ENCODE measurements at regions not wholly inside any gene's neighbourhood (a gene's known extent, or its start where the extent isn't known, plus 50 kb on each side); places are given as distances from the start of the nearest gene placed in this dataset.

DNA sequence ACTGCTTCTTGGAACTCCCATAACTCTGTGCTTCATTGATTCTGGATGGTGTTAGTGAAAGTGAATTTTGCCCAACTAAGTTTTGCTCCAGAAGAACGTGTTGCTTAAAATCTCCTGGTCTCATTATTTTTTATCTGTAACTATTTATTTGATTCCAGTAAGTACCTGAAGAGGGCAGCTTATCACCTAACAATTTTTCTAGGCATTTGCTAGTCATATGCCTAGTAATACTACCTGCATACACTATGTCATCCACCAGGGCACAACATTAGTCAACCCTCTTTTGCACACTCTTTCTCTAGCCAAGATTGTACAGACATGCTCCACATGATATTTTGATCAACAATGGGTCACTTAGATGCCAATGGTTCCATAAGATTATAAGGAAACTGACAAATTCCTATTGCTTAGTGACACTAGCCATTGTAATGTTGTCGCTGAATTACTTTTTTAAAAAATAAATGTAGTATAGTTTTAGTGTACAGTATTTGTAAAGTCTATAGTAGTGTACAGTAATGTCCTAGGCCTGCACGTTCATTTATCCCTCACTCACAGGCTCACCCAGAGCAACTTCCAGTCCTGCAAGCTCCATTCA lies 499.9 kb upstream of the AADAT start:
- Mint-ChIP-seq H3K36me3 (ENCODE audit: low read depth) (no peaks in the 10 kb centered on the region), H3K27me3 (ENCODE audit: insufficient read depth) (no peaks in the 10 kb centered on the region), H3K27ac (no peak overlapping the region), H3K4me3 (no peak overlapping the region), H3K4me1 (ENCODE audit: low read depth) (no peaks in the 10 kb centered on the region), H3K9me3 (peaks cover 38% of the 10 kb centered on the region)
- DNase-seq: no peak
- TF ChIP-seq, protein P1, sequence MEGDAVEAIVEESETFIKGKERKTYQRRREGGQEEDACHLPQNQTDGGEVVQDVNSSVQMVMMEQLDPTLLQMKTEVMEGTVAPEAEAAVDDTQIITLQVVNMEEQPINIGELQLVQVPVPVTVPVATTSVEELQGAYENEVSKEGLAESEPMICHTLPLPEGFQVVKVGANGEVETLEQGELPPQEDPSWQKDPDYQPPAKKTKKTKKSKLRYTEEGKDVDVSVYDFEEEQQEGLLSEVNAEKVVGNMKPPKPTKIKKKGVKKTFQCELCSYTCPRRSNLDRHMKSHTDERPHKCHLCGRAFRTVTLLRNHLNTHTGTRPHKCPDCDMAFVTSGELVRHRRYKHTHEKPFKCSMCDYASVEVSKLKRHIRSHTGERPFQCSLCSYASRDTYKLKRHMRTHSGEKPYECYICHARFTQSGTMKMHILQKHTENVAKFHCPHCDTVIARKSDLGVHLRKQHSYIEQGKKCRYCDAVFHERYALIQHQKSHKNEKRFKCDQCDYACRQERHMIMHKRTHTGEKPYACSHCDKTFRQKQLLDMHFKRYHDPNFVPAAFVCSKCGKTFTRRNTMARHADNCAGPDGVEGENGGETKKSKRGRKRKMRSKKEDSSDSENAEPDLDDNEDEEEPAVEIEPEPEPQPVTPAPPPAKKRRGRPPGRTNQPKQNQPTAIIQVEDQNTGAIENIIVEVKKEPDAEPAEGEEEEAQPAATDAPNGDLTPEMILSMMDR (IDR thresholded peaks at IDR 0.05): no peak

DNA sequence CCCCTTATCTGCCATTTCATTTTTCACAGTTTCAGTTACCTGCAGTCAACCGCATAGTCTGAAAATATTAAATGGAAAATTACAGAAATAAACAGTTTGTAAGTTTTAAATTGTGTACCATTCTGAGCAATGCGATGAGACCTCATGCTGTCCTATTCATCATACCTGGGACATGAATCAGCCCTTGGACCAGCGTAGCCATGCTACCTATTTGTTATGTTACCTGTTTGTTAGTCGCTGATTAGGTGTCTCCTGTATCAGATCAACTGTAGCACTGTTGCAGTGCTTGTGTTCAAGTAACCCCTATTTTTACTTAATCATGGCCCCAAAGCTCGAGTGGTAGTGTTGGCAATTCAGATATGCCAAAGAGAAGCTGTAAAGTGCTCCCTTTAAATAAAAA lies 492.2 kb upstream of the AADAT start:
- no peaks in the 10 kb centered on the region; the same call in 1 of the 2 replicates for H3K27me3 Mint-ChIP-seq (ENCODE audit: insufficient read depth)
- H3K27ac Mint-ChIP-seq: no peak overlapping the region
- peaks cover 5% of the 10 kb centered on the region; the same call in 1 of the 2 replicates for H3K36me3 Mint-ChIP-seq (ENCODE audit: low read depth)
- no peak overlapping the region for H3K4me3 Mint-ChIP-seq
- TF ChIP-seq, protein P1 (IDR thresholded peaks at IDR 0.05): no peak
- H3K9me3 Mint-ChIP-seq: peaks cover 47% of the 10 kb centered on the region
- no peaks in the 10 kb centered on the region for H3K4me1 Mint-ChIP-seq (ENCODE audit: low read depth)
- DNase-seq: no peak

DNA sequence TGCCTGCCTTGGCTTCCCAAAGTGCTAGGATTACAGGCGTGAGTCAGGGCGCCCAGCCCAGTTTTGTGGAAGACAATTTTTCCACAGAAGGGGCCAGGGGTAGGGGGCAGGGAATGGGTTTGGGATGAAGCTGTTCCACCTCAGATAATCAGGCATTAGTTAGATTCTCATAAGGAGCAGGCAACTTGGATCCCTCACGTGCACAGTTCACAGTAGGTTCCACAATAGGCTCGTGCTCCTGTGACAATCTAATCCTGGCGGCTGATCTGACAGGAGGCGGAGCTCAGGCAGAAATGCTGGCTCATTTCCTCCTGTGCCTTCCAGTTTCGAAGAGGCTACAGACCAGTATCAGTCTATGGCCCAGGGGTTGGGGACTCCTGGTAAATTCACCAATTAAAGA lies 491.6 kb upstream of the AADAT start:
- peaks cover 5% of the 10 kb centered on the region; the same call in 1 of the 2 replicates for H3K36me3 Mint-ChIP-seq (ENCODE audit: low read depth)
- no peaks in the 10 kb centered on the region for H3K4me1 Mint-ChIP-seq (ENCODE audit: low read depth)
- no peak for DNase-seq
- TF ChIP-seq, protein P1 (IDR thresholded peaks at IDR 0.05): no peak
- H3K9me3 Mint-ChIP-seq: peaks cover 52% of the 10 kb centered on the region
- no peaks in the 10 kb centered on the region; the same call in 1 of the 2 replicates for H3K27me3 Mint-ChIP-seq (ENCODE audit: insufficient read depth)
- H3K4me3 Mint-ChIP-seq: no peak overlapping the region
- H3K27ac Mint-ChIP-seq: no peak overlapping the region

DNA sequence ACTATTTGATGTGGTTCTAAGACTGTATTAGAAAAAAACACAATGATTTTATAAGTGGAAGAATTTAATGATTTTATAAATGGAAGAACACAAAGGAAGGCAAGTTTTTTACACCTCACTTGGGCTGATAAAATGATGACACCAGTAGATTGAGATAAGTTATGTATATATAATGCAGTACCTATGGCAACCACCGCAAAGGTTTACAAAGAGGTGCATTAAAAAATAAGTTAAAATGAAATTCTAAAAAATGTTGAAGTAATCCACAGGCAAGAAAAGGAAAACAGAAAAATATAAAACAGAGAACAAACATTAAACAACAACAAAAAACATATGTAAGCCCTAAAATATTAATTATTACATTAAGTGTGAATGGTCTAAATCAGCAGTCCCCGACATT lies 490.9 kb upstream of the AADAT start:
- Mint-ChIP-seq H3K27me3 (ENCODE audit: insufficient read depth) (no peaks in the 10 kb centered on the region; the same call in 1 of the 2 replicates), H3K4me3 (no peak overlapping the region), H3K4me1 (ENCODE audit: low read depth) (no peaks in the 10 kb centered on the region), H3K36me3 (ENCODE audit: low read depth) (peaks cover 5% of the 10 kb centered on the region; the same call in 1 of the 2 replicates), H3K27ac (no peak overlapping the region), H3K9me3 (peaks cover 55% of the 10 kb centered on the region)
- TF ChIP-seq, protein P1 (IDR thresholded peaks at IDR 0.05): no peak
- DNase-seq: no peak

DNA sequence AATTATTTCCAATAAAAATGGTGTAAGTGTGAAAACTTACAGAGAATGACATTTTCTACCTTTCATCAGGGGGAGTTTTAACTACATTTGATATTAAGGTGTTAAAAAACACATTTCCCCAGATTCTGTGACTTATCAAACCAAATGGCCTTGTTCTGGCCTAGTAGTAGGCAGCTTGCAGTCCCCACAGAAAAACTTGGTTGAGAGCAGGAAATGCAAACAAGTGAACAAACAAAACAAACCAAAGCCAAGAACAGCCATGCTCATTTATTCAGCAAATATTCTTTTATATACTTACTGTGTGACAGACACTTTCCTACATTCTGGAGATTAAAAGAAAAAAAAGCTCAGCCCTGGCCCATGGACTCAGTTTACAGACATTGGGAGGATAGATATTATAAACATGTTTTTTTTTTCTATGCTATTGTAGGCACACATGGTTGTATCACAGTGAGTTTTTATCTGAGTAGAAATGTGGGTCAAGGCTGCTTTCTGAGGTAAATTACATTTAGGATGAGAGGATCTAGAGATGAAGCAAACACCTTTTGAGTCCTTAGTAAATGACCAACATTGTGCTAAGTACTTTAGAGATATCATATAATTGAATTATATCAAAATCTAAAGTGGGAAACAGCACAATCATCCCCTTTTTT lies 449.2 kb upstream of the AADAT start:
- no peak overlapping the region for H3K4me3 Mint-ChIP-seq
- no peaks in the 10 kb centered on the region for H3K36me3 Mint-ChIP-seq (ENCODE audit: low read depth)
- TF ChIP-seq, protein P1 (IDR thresholded peaks at IDR 0.05): no peak
- H3K9me3 Mint-ChIP-seq: peaks cover 53% of the 10 kb centered on the region
- no peak overlapping the region for H3K27ac Mint-ChIP-seq
- DNase-seq: no peak
- no peaks in the 10 kb centered on the region for H3K27me3 Mint-ChIP-seq (ENCODE audit: insufficient read depth)
- no peaks in the 10 kb centered on the region for H3K4me1 Mint-ChIP-seq (ENCODE audit: low read depth)

Data from HFFc6 (cell line).